Bronchial epithelial cell (primary cell): ENCODE measurements at regions not wholly inside any gene's neighbourhood (a gene's known extent, or its start where the extent isn't known, plus 50 kb on each side); places are given as distances from the start of the nearest gene placed in this dataset.
"Not testable (repeated sequence)": the region's sequence is repeated elsewhere in the genome, so short reads cannot be mapped to it uniquely, and the experiment has no call there.

Source experiments
- DNase-seq: peaks from one replicate; pipeline ENCODE4 v3.0.0-alpha.2; 2010; ENCODE audit warnings: low read depth
- FAIRE-seq: peaks from 2 replicates; lab custom pipeline; 2011; peaks lifted over from hg19 to GRCh38; lab: Jason Lieb, UNC
- H3K27me3 ChIP-seq: 2 replicates; pipeline ENCODE4 v1.5.1; 2011; ENCODE audit warnings: low read length; ENCODE audit not compliant: control insufficient read depth, insufficient read depth
- H3K36me3 ChIP-seq: 2 replicates; pipeline ENCODE4 v1.5.1; 2011; ENCODE audit warnings: low read length; ENCODE audit not compliant: control insufficient read depth, insufficient read depth
- H3K4me3 ChIP-seq: 2 replicates; pipeline ENCODE4 v1.5.1; 2011; ENCODE audit warnings: mild to moderate bottlenecking, low read depth, low read length, control low read depth
- CTCF ChIP-seq: IDR thresholded peaks from 2 replicates; pipeline ENCODE4 v1.5.1; 2011; ENCODE audit warnings: mild to moderate bottlenecking, moderate library complexity, low read length, control low read depth, inconsistent platforms; ENCODE audit not compliant: insufficient read depth, severe bottlenecking

- no peak for FAIRE-seq
- no peak for TF ChIP-seq CTCF
- Histone ChIP-seq H3K27me3 (no peaks in the 10 kb centered on the region), H3K36me3 (no peaks in the 10 kb centered on the region), H3K4me3 (no peak overlapping the region)
- DNase-seq: no peak
Observed at GRCh38 chr6:130613176-130613575, 214.0 kb upstream of the SMLR1 start.

GRCh38 chr6:130615816-130616215, 211.4 kb upstream of the SMLR1 start:
- DNase-seq (no peak), FAIRE-seq (no peak)
- no peak for TF ChIP-seq CTCF
- no peaks in the 10 kb centered on the region for H3K36me3 ChIP-seq
- no peak overlapping the region for H3K4me3 ChIP-seq
- no peaks in the 10 kb centered on the region for H3K27me3 ChIP-seq

DNA sequence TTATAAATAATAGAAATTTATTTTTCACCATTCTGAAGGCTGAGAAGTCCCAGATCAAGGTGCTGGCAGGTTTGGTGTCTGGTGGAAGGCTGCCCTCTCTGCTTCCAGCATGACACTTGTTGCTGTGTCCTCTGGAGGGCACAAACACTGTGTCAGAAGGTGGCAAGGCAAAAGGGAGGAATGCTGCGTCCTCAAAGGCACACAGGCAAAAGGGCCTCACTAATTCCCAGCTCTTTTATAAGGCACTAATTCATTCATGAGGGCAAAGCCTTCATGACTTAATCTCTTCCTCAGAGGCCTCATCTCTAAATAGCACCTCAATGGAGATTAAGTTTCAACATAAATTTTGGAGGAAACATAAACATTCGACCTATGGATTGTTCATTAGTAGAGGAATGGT, 209.5 kb upstream of the SMLR1 start:
- Histone ChIP-seq H3K36me3 (no peaks in the 10 kb centered on the region), H3K27me3 (no peaks in the 10 kb centered on the region), H3K4me3 (no peak overlapping the region)
- DNase-seq (no peak), FAIRE-seq (no peak)
- no peak for TF ChIP-seq CTCF

DNA sequence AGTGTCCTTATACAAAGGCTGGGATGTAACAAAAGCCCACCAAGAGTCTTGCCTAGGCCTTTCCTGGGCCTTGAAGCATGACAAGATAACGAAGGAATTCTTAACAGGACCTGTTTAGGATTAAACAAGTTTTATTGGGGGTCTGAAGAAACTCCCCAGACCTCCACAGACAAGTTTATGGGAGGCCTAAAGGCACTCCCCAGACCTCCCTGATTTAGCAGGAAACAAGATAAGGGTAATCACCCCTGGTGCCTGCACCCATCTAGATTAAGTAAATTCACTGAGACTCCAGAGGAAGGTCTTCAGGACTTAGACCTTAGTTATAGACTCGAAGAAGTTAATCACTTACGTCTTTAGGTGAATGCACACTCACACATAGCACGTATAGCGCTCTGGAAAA, 208.4 kb upstream of the SMLR1 start:
- H3K27me3 ChIP-seq, H3K36me3 ChIP-seq, H3K4me3 ChIP-seq, FAIRE-seq, DNase-seq: not testable (repeated sequence)

- FAIRE-seq: no peak
- Histone ChIP-seq H3K27me3 (no peaks in the 10 kb centered on the region), H3K4me3 (no peak overlapping the region), H3K36me3 (no peaks in the 10 kb centered on the region)
- TF ChIP-seq CTCF: no peak
- no peak for DNase-seq
Observed at GRCh38 chr6:130620338-130620781, 206.8 kb upstream of the SMLR1 start.

DNA sequence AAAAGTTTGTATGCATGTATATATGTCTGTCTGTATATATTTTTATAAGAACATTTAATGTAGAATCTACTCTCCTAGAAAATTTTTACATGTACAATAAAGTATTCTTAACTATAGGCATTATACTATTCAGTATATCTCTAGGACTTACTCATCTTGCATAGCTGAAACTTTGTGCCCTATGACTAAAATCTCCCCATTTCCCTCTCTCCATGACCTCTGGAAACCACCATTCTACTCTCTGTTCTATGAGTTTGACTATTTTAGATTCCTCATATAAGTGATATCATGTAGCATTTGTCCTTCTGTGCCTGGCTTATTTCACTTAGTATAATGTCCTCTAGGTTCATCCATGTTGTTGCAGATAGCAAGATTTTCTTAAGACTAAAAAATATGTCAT, 205.1 kb upstream of the SMLR1 start:
- DNase-seq: no peak
- H3K4me3 ChIP-seq: no peak overlapping the region
- H3K36me3 ChIP-seq: no peaks in the 10 kb centered on the region
- TF ChIP-seq CTCF: no peak
- FAIRE-seq: no peak
- H3K27me3 ChIP-seq: no peaks in the 10 kb centered on the region
